ENCODE measurements at regions not wholly inside any gene's neighbourhood (a gene's known extent, or its start where the extent isn't known, plus 50 kb on each side); places are given as distances from the start of the nearest gene placed in this dataset.

DNA sequence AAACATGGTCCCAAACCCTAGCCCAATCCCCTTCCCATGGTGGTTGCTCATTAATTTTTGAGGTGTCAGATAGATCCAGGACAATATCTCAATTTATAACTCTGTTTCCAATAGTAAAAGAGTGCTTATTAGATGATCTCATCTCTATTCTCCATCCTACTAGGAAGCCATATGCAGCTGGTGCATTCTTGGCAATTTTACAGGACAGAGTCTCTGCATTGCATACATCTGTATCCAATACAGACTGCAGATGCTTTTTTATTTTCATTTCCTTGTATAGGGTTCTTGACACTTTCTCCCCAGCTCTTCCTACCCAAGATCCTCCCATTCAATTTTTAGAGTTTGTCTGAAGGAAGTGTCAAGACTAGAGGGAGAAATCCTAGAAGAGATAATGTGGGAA, 194.8 kb upstream of the DPH6 start:
- no peak for TF ChIP-seq POLR2A (IDR thresholded peaks at IDR 0.05; ENCODE audit: low read depth, low read length)
- no peak for TF ChIP-seq BHLHE40 (IDR thresholded peaks at IDR 0.05; ENCODE audit: low read depth, low read length)
- TF ChIP-seq, protein P1, sequence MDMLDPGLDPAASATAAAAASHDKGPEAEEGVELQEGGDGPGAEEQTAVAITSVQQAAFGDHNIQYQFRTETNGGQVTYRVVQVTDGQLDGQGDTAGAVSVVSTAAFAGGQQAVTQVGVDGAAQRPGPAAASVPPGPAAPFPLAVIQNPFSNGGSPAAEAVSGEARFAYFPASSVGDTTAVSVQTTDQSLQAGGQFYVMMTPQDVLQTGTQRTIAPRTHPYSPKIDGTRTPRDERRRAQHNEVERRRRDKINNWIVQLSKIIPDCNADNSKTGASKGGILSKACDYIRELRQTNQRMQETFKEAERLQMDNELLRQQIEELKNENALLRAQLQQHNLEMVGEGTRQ (IDR thresholded peaks at IDR 0.05; ENCODE audit: low read depth, low read length) = no peak
- TF ChIP-seq, protein P2, sequence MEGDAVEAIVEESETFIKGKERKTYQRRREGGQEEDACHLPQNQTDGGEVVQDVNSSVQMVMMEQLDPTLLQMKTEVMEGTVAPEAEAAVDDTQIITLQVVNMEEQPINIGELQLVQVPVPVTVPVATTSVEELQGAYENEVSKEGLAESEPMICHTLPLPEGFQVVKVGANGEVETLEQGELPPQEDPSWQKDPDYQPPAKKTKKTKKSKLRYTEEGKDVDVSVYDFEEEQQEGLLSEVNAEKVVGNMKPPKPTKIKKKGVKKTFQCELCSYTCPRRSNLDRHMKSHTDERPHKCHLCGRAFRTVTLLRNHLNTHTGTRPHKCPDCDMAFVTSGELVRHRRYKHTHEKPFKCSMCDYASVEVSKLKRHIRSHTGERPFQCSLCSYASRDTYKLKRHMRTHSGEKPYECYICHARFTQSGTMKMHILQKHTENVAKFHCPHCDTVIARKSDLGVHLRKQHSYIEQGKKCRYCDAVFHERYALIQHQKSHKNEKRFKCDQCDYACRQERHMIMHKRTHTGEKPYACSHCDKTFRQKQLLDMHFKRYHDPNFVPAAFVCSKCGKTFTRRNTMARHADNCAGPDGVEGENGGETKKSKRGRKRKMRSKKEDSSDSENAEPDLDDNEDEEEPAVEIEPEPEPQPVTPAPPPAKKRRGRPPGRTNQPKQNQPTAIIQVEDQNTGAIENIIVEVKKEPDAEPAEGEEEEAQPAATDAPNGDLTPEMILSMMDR (conservative IDR thresholded peaks at IDR 0.05; ENCODE audit: low read depth, low read length) = no peak

Measured in IMR-90 (cell line).